Testis (tissue), 2 donors: ENCODE measurements at regions not wholly inside any gene's neighbourhood (a gene's known extent, or its start where the extent isn't known, plus 50 kb on each side); places are given as distances from the start of the nearest gene placed in this dataset.

Experiments
- POLR2A ChIP-seq: fragments of 450-650 bp; IDR thresholded peaks from one replicate; pipeline ENCODE4 v1.6.1; 2017; ENCODE audit warnings: antibody characterized with exemption, mild to moderate bottlenecking, moderate library complexity
- TF ChIP-seq, protein P1 (sequence below), 3 experiments: fragments of 450-650 bp in 2 of 3; fragments of 200-600 bp in 1 of 3; sonication (generic) in 1 of 3; IDR thresholded peaks; one replicate each; pipeline ENCODE4 v1.5.1; 2016 to 2019; ENCODE audit warnings: antibody characterized with exemption in 3 of 3, mild to moderate bottlenecking in 2 of 3, moderate library complexity in 1 of 3

- no peak for TF ChIP-seq POLR2A
- TF ChIP-seq, protein P1, sequence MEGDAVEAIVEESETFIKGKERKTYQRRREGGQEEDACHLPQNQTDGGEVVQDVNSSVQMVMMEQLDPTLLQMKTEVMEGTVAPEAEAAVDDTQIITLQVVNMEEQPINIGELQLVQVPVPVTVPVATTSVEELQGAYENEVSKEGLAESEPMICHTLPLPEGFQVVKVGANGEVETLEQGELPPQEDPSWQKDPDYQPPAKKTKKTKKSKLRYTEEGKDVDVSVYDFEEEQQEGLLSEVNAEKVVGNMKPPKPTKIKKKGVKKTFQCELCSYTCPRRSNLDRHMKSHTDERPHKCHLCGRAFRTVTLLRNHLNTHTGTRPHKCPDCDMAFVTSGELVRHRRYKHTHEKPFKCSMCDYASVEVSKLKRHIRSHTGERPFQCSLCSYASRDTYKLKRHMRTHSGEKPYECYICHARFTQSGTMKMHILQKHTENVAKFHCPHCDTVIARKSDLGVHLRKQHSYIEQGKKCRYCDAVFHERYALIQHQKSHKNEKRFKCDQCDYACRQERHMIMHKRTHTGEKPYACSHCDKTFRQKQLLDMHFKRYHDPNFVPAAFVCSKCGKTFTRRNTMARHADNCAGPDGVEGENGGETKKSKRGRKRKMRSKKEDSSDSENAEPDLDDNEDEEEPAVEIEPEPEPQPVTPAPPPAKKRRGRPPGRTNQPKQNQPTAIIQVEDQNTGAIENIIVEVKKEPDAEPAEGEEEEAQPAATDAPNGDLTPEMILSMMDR (IDR thresholded peaks at IDR 0.05), result no peak
These were observed 950.7 kb upstream of the PRR20A start for GRCh38 chr13:56189978-56190377.
